Activated effector memory CD4-positive, alpha-beta T cell treated with anti-CD3 and anti-CD28 coated beads, Interleukin-2, amount 50 U/mL, for 16 hours (primary cell): ENCODE measurements at regions not wholly inside any gene's neighbourhood (a gene's known extent, or its start where the extent isn't known, plus 50 kb on each side); places are given as distances from the start of the nearest gene placed in this dataset.

Experiments used
- DNase-seq: peaks from one replicate; pipeline ENCODE4 v3.0.0-alpha.2; 2020

DNA sequence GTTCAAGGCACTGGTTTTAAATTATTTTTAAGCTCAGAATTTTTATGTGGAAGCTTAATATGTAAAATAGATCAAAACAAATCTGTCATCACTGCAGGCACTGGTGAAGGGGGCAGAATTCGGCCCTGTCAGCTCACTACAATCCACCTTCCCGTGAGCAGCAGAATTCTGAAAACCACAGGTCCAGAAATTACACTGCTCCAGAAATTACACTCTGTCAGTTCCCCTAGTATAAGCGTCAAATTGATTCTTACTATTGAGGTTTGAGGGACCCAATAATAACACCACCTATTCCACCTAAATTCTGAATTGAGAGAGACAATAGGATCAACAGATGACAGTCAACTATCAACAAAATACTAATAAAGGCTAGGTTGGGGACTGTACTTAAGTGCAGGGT lies 245.5 kb downstream of the PHLDA1 start:
- no peak for DNase-seq

DNA sequence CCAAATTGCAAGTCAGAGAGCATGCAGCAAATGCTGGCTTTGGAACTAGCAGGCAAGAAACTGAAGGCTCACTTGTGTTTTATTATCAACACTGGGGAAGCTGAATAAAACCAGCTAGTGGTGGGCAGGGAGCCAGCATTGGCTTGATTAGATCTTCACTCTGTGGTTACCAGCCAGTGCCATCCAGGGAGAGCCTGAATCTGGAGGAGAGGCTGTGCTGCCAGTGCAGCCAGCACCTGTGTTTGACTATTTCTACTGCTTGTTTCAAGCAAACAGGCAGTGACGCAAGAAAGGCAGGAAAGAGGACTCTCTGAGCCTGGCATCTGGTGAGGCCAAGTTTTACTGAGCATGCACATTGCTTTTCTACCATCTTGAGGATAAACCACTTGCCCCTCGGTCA lies 247.0 kb downstream of the PHLDA1 start:
- no peak for DNase-seq

DNA sequence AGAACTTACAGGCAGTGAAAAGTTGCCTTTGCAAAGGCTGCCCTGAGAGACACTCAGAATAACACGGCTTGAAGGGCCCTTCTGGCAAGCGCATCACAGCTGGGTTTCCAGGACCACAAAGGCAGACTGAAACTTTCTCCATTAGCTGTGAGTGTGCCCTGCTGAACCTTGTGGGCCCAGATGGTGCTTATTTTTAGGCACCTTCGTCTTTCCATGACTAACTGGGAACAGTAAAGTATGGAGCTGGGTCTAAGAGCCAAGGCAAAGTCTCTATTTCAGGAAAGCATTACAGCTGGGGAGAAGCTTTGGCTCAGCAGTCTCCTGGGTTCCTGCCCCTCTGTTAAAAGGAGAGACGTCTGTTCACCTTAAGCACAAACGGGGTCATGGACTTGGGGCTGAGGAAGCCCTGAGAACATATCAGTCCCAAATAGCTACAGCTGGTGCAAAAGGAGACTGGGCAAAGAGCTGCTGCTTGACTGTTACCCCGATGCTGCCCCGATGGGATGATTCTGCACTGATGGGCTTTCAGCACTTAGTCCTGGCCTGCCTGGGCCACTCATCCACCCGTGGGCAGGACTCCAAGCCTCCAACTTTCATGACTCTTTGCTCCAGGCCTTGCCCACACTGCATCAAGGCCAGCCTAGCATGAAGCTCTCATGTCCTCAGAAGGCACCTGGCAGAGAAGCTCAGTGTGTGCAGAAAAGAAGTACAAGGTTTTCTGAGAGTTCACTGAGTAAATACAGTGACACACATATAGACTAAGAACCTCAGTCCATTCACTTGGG lies 248.3 kb downstream of the PHLDA1 start:
- no peak for DNase-seq

DNA sequence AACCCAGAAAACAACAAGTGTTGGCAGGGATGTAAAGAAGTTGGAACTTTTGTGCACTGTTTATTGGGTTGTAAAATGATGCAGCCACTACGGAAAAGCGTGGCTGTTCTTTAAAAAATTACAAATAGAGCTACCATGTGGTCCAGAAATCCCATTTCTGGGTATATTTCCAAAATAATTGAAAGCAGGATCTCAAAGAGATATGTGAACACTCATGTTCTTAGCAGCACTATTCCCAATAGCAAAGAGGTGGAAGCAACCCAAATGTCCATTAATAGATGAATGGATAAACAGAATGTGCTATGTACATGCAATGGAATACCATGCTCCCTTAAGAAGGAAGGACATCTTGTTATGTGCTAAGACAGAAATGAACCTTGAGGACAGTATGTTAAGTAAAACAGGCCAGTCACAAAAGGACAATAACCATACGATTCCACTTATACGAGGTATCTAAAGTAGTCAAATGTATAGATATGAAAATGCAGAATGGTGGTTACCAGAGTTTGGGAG lies 249.5 kb downstream of the PHLDA1 start:
- DNase-seq = no peak

DNA sequence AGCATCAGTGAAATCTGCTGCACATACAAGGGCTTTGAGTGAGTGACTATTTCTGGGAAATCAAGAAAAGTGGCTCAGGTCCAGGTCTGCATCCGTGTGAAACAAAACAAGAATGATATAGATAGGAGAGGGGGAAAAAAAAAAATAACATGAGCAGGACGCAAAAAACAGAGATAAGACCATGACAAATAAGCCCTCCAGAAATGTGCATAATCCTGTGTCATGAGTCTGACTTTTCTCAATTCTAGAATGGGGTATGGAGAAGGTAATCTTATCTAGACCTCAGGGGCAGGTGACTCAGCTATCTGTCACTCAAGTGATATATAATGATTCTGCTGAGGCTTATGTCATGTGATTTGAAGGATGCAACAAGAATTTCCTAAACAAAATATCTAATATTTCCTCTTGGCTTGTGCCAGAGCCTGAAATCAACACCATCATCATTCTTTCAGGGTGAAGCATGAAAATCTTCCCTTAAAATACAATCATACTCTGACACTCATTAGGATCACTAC lies 250.0 kb downstream of the PHLDA1 start:
- DNase-seq = no peak

DNA sequence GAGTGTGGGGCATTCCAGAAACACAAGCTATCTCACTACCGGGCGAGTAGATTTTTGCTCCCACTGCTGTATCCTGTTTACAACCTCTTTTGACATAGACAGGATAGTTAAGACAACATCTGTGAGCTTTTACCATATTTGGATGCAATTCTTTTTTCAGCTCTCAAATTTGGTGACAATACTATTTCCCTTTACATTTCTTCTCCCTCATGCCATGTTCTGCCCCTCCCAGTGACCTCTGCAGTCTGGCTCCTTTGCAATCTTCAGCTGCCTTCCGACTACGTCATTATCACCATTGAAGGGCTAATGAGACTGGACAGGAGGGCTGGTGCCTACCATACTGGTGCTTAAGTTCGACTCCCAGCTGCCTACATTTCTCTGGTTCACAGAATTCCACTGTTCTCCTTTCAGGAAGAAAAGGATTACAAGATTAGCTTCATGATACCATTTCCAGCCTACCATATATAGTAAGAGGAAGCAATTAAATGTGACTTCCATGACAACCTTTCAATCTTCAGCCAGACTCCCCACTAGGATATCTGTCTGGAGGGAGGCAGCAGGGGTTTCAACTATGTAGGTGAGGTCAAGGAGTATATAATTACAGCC lies 251.6 kb downstream of the PHLDA1 start:
- no peak for DNase-seq

DNA sequence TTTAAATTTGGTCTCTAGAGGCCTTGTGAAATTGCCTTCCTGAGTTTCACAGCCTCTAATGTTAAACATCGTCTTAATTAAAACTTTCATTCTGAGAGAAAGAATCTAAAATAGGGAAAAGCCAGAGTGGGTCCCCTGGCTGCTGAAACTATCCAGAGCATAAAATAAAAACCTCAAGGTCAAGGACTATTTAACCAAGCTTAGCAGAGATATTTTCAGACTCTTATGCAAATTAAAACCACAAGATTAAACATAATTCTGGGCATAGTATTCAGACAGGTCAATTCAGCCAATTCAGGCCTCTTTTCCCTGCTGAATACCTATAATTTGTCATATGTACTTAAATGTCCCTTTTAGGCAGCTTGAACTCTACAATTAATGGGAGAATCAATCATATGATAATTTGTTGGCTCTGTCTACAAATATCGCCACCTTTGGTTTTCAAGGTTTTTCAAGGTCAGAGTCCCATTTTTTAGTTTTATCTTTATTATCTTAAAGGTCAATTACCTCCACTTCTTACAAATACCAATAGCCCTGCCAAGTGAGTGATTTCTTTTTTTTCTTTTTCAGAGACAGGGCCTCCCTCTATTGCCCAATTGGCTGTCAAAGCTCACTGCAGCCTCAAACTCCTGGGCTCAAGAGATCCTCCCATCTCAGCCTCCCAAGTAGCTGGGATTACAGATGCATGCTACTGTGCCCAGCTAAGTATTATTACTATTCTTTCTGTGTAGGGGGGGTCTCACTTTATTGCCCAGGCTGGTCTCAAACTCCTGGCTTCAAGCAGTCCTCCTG lies 257.1 kb downstream of the PHLDA1 start:
- DNase-seq = no peak

DNA sequence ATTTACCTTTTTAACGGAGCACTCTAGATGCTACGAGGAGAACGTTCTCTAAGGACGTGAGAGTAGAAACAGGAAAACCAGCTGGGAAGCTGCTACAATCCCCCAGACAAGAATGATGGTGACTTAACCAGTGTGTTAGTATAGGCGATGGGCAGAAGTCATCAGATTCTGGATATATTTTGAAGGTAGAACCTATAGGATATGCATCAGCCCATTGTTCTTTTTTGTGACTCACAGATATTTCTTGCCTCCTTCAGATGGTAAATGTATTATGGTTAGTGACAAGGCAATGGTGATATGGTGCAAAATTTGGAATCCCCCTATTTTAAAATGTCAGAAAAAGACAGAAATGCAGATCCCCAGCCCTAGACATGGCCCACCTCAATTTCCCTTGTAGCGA lies 258.2 kb downstream of the PHLDA1 start:
- no peak for DNase-seq

DNA sequence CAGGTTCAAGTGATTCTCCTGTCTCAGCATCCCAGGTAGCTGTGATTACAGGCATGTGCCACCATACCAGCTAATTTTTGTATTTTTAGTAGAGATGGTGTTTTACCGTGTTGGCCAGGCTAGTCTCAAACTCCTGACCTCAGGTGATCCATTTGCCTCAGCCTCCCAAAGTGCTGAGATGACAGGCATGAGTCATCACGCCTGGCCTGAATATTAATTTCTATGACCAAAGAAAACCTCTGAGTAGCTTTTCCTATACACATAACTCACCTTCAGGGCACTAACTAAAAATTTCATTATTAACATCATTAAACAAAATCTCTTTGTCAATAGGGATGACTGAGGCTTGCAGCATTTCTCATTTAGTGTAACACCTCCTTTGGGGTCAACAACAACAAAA lies 259.6 kb upstream of the KRR1 start:
- no peak for DNase-seq

DNA sequence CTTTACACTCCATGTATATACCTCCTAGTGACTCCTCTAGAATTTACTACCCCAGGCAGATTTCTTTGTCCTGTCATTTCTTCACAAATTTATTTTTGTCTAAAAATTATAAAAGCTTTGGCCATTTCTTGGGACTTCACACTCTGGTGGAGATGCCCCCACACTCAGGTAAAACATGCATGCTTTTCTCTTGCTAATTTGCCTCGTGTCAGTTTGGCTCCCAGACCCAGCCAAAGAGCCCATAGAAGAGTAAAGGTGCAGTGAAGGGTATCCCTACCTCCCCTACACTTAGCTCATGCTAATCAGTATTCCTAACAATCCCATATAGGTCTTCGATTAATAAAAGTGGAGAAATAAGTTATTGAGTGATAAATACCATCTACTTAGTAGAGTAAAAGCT lies 256.5 kb upstream of the KRR1 start:
- no peak for DNase-seq

DNA sequence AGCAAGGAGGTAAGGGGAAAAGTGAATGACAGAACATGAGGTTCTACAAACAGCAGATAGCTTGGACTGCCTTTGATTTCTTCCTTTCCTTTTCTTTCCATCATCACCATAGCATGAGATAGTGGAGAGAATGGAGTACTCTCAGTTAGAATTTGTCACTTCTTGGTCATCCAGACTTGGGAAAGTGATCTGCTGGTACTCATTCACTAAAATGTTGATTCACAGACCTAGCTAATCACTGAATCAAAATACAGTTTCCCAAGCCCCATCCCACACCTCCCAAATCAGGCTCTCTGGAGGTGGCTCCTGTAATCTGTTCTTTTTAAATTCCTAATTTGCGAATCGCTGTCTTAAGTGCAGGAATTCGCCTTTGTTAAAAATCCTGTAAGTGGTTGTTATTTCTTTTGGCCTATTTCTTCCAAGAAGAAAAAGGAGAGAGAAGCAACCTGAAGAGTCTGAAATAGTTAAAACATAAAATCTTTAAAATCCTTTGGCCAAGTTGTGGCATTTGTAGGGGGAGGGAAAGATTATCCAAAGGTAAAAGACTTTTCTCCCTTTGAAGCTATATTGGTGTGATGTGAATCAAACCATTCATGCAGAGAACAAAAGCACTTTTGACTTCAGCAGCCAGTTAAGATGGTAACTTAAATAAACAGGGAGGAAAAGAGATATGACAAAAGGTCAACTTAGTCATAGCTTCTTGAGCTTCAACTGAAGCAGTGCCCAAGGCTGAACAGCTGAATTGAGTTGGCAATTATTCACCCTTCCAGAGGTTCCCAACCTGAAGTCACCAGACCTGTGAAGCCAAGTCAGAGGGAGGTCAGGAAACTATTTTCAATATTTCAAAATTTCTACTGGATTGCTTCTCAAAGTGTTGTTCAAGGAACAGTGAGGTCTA lies 255.1 kb upstream of the KRR1 start:
- DNase-seq = no peak

DNA sequence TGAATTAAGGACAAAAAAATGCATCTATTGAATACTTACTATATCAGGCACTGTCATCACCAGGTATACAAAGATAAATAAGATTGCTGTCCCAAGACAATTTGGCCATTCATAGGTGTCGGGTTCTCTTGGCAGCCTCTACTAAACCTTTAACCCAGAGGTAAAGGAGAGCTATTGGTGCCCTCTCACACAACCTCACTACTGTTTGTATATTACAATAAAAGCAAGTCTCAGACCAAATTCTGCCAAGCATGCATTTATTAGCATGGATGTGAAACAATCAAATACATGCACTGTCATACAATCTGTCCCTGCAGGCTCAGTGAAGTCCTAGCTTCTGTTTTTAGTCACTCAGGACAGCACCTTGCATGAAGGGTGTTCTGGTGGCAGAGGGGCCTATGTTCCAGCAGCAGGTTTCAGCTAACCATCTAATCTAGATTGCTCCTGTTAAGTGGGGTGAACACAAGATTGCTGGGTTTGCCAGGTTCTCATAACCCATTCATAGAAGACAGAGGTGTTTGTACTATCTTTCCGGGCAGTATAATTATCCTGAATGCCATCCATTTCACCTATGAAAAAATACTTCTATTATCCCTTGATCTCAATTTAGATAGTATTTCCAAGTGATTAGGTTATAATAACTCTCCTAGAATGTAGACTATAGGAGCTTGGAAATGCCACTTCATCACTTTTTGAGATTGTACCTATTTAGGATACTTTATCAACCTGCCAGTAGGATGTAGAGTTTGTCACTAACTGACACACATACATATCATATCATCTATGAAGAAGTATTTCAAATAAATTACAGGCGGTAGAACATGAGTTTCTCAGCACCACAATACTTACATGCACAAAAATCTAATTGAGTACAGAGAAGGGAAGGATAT lies 254.0 kb upstream of the KRR1 start:
- DNase-seq = no peak

DNA sequence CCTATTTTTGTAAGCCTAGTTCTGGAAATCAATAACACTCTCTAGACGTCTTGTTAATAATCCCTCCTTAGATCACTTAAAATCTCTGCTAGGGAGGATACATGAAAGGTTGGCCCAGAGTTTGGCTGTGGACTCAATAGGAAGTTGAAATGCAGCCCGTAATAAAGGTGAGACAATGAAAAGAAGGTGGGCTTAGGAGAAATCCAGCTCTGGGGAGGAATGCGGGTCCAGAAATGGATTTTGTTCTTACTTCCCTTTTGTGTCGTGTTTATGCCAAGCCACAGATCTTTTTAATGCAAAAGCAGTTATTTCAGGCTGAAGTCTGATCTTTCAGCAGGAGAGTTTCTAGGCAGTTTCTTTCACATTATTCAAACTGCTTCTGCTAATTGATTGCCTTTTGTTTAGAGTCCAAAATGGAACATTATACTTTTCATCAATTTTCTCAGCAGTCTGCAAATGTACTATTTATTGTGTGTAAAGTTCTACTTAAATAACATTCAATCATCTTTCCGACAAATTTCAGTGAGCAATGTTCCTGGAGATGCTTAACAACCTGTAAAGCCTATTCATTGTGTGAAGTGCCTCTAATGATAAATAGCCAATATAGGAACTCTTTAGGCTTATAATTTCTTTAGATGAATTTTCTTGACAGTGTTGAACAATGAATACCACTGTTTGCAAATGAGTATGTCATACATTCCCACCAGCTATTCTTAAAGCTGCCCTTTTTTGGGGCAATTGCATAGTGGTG lies 252.9 kb upstream of the KRR1 start:
- no peak for DNase-seq

DNA sequence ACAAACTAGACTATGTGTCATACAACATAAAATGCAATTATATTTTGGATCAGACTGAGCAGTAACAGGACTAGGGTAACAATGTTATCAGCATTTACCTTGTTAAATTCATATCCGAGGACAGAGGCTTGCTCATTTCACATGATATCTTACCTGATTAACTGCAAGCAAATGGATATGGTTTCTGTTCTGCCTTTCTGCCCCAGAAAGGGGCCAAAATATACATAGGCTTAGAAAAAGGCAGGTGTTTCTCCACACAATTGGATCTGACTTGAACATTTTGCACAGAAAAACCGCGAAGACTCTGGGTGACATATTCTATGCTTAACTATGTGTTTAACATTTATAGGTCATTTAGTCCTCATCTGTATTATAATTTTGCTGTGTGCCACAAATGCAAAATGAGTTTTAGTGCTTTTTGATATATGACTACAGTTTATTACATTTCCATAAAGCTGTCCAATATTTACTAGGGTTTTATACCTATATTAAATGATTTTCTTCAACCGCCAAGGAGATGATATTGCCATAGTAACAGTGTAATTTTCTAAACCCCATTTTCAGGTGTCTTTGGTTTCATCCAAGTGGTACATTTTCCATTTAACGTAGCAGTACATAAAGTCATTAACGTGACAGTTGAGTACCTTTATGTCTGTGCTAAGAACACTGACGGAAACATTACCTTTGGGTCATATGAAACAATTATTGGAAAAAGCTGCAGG lies 249.3 kb upstream of the KRR1 start:
- no peak for DNase-seq

DNA sequence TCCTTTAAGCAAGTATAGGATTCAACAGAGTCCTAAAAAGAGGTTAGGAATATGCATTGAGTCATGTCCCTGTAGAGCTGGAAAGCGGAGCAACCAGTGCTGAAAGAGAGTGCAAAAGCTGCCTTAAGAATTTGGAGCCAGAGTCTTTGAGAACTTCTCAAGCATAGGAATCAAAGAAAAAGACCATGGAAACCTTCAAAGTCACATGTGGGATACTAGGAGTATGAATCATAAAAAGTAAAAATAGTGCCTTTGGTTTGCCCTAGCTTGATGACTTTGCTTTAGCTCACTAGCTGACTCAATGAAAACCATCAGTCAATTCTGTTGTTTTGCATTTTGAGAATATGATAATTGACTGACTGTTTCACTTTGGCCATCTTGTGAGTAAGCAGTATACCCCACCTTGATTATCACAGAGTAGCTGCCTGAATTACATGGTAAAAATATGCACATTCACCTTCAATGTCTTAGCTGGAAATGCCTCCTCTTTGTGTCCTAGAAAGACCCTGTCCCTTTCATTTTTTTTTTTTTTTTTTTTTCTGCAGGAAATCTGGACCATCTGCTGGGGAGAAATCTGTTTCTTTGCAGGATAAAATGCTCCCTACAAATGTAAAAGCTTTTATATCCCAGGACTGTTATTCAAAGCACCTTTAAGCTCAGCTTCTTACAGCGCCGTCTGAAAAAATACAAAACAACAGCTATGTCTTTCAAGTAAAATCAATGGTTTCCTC lies 248.6 kb upstream of the KRR1 start:
- DNase-seq = no peak

DNA sequence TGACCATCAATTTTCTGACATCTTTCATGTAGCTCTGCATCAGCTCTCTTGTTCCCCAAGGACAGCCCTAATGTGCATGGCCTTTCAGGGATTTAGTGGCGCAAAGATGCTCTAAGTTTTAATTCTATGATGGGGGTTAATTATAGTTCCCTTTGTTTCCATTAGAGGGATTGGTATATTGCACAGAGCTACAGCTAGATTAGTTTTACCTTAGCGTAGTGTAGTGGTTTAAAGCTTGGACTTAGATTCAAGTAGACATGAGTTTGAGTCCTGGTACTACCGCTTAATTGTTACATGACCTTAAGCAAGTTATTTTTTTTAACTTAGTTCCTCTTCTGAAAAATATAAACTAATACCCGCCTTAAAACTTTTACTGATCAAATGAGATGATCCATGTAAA lies 247.8 kb upstream of the KRR1 start:
- no peak for DNase-seq

DNA sequence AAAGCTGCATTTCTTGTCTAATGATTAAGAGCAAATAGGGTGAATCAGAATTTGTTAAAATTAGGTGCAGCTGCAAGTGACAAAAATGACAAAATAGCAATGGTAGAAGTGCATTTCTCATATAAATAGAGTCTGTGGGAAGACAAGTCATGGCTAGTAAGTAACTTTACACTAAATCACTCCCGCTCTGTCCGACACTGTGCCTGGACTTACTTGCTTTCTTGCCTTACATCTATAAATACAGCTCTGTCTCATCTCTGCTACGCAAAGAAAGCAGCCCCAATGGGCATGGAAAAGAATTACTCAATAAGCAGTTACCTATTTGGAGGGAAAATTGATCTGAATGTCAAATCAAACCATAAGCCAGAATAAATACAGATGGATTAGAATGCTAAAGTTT lies 245.4 kb upstream of the KRR1 start:
- no peak for DNase-seq

DNA sequence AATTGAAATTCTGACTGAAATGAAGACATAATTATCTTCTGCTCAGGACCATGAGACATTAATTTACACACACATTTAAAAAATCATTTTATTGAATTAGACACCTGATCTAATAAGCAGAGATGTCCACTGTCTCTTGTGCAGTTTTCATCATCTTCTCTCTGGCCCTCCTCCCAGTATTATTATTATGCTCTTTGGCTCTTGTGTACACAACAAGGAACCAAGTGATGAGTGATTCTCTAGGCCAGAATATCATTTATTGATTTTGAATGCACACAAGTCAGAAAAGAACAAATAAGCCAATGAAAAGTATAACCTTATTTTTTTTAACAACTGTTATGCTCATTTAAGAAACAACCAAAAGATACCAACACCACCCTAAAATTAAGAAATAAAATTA lies 244.7 kb upstream of the KRR1 start:
- no peak for DNase-seq

DNA sequence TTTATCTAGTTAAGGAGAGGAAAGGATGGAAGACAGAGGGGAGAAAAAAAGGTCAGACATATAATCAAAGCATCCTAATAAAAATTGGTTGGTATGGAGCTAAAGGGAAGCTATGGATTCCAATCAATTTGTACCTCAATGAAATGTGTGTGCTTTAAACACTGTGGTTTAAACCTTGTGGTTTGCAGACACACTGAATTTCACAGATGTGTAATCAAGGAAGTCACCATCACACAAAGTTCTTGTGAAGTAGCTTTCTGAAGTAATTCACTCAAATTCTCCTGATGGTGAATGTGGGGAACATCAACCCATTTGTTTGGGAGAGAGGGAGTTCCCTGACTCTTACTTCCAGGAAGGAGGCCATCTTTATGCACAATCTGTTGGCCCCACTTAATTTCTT lies 243.3 kb upstream of the KRR1 start:
- DNase-seq = no peak
